ENCODE measurements at regions not wholly inside any gene's neighbourhood (a gene's known extent, or its start where the extent isn't known, plus 50 kb on each side); places are given as distances from the start of the nearest gene placed in this dataset.

- TF ChIP-seq CTCF (IDR thresholded peaks at IDR 0.05; ENCODE audit: insufficient read depth, low read length, poor library complexity, severe bottlenecking) (no peak), EZH2phosphoT487 (conservative IDR thresholded peaks at IDR 0.05; ENCODE audit: low read length) (no peak)
These were observed 121.2 kb downstream of the MTERF1 start for GRCh38 chr7:91759205-91759863.

All from SU-DHL-6 (cell line).